T1000 (cell line): ENCODE measurements at regions not wholly inside any gene's neighbourhood (a gene's known extent, or its start where the extent isn't known, plus 50 kb on each side); places are given as distances from the start of the nearest gene placed in this dataset.
A peak's percentile ranks its signal among the peaks of the same experiment; 100 is the strongest.

Experiments used
- DNase-seq: peaks from one replicate; lab custom pipeline; 2025; ENCODE audit warnings: mixed read lengths; lab: John Stamatoyannopoulos, UW

- DNase-seq, result no peak
Measured at GRCh38 chr12:66962290-66962689, 283.4 kb upstream of the GRIP1 start.

- DNase-seq, result no peak
Measured at GRCh38 chr12:66963901-66964300, 285.0 kb upstream of the GRIP1 start.

- no peak for DNase-seq
Measured at GRCh38 chr12:66964629-66965028, 285.8 kb upstream of the GRIP1 start.

- no peak for DNase-seq
Measured at GRCh38 chr12:66965621-66966020, 286.7 kb upstream of the GRIP1 start.

- no peak for DNase-seq
Measured at GRCh38 chr12:66971816-66972215, 292.9 kb upstream of the GRIP1 start.

- no peak for DNase-seq
Measured at GRCh38 chr12:66976526-66976925, 292.6 kb upstream of the CAND1 start.

- DNase-seq, result no peak
Measured at GRCh38 chr12:66978802-66979201, 290.4 kb upstream of the CAND1 start.

- DNase-seq, result no peak
Measured at GRCh38 chr12:66979251-66979650, 289.9 kb upstream of the CAND1 start.

GRCh38 chr12:66984077-66984476 is 285.1 kb upstream of the CAND1 start:
- DNase-seq, result no peak

GRCh38 chr12:66984962-66985361 is 284.2 kb upstream of the CAND1 start:
- no peak for DNase-seq

GRCh38 chr12:66999141-66999540 is 270.0 kb upstream of the CAND1 start:
- DNase-seq, result no peak

- no peak for DNase-seq
Measured at GRCh38 chr12:67001251-67001650, 267.9 kb upstream of the CAND1 start.

GRCh38 chr12:67002720-67003119 is 266.4 kb upstream of the CAND1 start:
- no peak for DNase-seq

- no peak for DNase-seq
Measured at GRCh38 chr12:67006610-67007009, 262.5 kb upstream of the CAND1 start.

GRCh38 chr12:67014642-67015041 is 254.5 kb upstream of the CAND1 start:
- DNase-seq, result no peak

- no peak for DNase-seq
Measured at GRCh38 chr12:67018105-67018504, 251.1 kb upstream of the CAND1 start.

GRCh38 chr12:67019070-67019469 is 250.1 kb upstream of the CAND1 start:
- no peak for DNase-seq

GRCh38 chr12:67025543-67026114 is 243.5 kb upstream of the CAND1 start:
- peak; percentile 8 for DNase-seq

GRCh38 chr12:67026487-67027246 is 242.5 kb upstream of the CAND1 start:
- DNase-seq, result no peak

- DNase-seq, result no peak
Measured at GRCh38 chr12:67028529-67028928, 240.6 kb upstream of the CAND1 start.

GRCh38 chr12:67034110-67034879 is 234.9 kb upstream of the CAND1 start:
- DNase-seq, result no peak

- DNase-seq, result no peak
Measured at GRCh38 chr12:67035121-67035520, 234.0 kb upstream of the CAND1 start.

GRCh38 chr12:67038486-67038885 is 230.7 kb upstream of the CAND1 start:
- DNase-seq, result no peak
